GM12891 (cell line): ENCODE measurements at regions not wholly inside any gene's neighbourhood (a gene's known extent, or its start where the extent isn't known, plus 50 kb on each side); places are given as distances from the start of the nearest gene placed in this dataset.

ENCODE experiments used
- POLR2A ChIP-seq: IDR thresholded peaks from 2 replicates; pipeline ENCODE4 v1.6.1; 2011; ENCODE audit warnings: low read depth, low read length, control low read depth
- POLR2AphosphoS5 ChIP-seq: IDR thresholded peaks from 2 replicates; pipeline ENCODE4 v1.6.1; 2011; ENCODE audit warnings: low read depth, low read length, control low read depth
- SPI1 ChIP-seq: IDR thresholded peaks from 2 replicates; pipeline ENCODE4 v1.6.1; 2011; ENCODE audit warnings: low read depth, low read length, control low read depth

DNA sequence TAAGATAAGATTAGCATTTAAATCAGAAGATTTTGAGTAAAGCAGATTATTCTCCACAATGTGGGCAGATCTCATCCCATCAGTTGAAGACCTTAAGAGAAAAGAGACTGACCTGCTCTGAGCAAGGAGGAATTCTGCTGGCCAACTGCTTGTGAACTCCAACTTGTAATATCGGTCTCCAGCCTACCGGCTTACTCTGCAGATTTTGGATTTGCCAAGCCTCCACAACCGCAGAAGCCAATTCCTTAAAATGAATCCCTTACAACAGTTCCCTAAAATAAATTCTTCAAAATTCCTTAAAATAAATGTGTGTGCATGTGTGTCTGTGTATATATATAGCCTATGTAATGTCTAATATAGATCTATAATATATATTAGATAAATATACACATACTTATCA lies 107.4 kb upstream of the KLF13 start:
- TF ChIP-seq POLR2A (no peak), SPI1 (no peak), POLR2AphosphoS5 (no peak)
